ENCODE measurements at regions not wholly inside any gene's neighbourhood (a gene's known extent, or its start where the extent isn't known, plus 50 kb on each side); places are given as distances from the start of the nearest gene placed in this dataset.

GRCh38 chr2:239697399-239698164 lies 296.8 kb upstream of the HDAC4 start:
- H3K27ac Mint-ChIP-seq (ENCODE audit: low read depth), result no peak overlapping the region
- DNase-seq (ENCODE audit: low spot score in 2 of 2) (no peak), ATAC-seq (replicated peaks; ENCODE audit: extremely low read depth, poor library complexity, severe bottlenecking) (no peak)
- no peaks in the 10 kb centered on the region for H3K36me3 Mint-ChIP-seq (ENCODE audit: insufficient read depth)
- H3K4me3 Mint-ChIP-seq, result no peak overlapping the region
- no peaks in the 10 kb centered on the region for H3K4me1 Mint-ChIP-seq
- peaks cover 6% of the 10 kb centered on the region for H3K27me3 Mint-ChIP-seq
- no peaks in the 10 kb centered on the region for H3K9me3 Mint-ChIP-seq

- Mint-ChIP-seq H3K27me3 (no peaks in the 10 kb centered on the region), H3K27ac (ENCODE audit: low read depth) (no peak overlapping the region), H3K36me3 (ENCODE audit: insufficient read depth) (no peaks in the 10 kb centered on the region), H3K4me1 (no peaks in the 10 kb centered on the region), H3K9me3 (no peaks in the 10 kb centered on the region), H3K4me3 (no peak overlapping the region)
- ATAC-seq (replicated peaks; ENCODE audit: extremely low read depth, poor library complexity, severe bottlenecking) (no peak), DNase-seq (ENCODE audit: low spot score in 2 of 2) (no peak)
Observed at GRCh38 chr2:239696559-239697207, 295.9 kb upstream of the HDAC4 start.

- Mint-ChIP-seq H3K4me1 (no peaks in the 10 kb centered on the region), H3K27me3 (no peaks in the 10 kb centered on the region), H3K27ac (ENCODE audit: low read depth) (no peak overlapping the region), H3K4me3 (no peak overlapping the region), H3K36me3 (ENCODE audit: insufficient read depth) (no peaks in the 10 kb centered on the region), H3K9me3 (no peaks in the 10 kb centered on the region)
- ATAC-seq (replicated peaks; ENCODE audit: extremely low read depth, poor library complexity, severe bottlenecking) (no peak), DNase-seq (ENCODE audit: low spot score in 2 of 2) (no peak)
Observed at GRCh38 chr2:239695728-239696240, 295.0 kb upstream of the HDAC4 start.

GRCh38 chr2:239695106-239695727 lies 294.4 kb upstream of the HDAC4 start:
- no peaks in the 10 kb centered on the region for H3K4me1 Mint-ChIP-seq
- no peaks in the 10 kb centered on the region for H3K9me3 Mint-ChIP-seq
- H3K27me3 Mint-ChIP-seq, result no peaks in the 10 kb centered on the region
- DNase-seq (ENCODE audit: low spot score in 2 of 2), result no peak
- no peak overlapping the region for H3K4me3 Mint-ChIP-seq
- ATAC-seq (replicated peaks; ENCODE audit: extremely low read depth, poor library complexity, severe bottlenecking), result no peak
- H3K27ac Mint-ChIP-seq (ENCODE audit: low read depth), result no peak overlapping the region
- no peaks in the 10 kb centered on the region for H3K36me3 Mint-ChIP-seq (ENCODE audit: insufficient read depth)

GRCh38 chr2:239694487-239694886 lies 293.7 kb upstream of the HDAC4 start:
- no peaks in the 10 kb centered on the region for H3K36me3 Mint-ChIP-seq (ENCODE audit: insufficient read depth)
- H3K27me3 Mint-ChIP-seq, result peaks cover 3% of the 10 kb centered on the region
- DNase-seq (ENCODE audit: low spot score in 2 of 2) (no peak), ATAC-seq (replicated peaks; ENCODE audit: extremely low read depth, poor library complexity, severe bottlenecking) (no peak)
- H3K9me3 Mint-ChIP-seq, result no peaks in the 10 kb centered on the region
- H3K4me3 Mint-ChIP-seq, result no peak overlapping the region
- no peak overlapping the region for H3K27ac Mint-ChIP-seq (ENCODE audit: low read depth)
- H3K4me1 Mint-ChIP-seq, result no peaks in the 10 kb centered on the region

GRCh38 chr2:239693761-239694415 lies 293.1 kb upstream of the HDAC4 start:
- Mint-ChIP-seq H3K27me3 (peaks cover 9% of the 10 kb centered on the region), H3K36me3 (ENCODE audit: insufficient read depth) (no peaks in the 10 kb centered on the region), H3K27ac (ENCODE audit: low read depth) (no peak overlapping the region), H3K4me1 (no peaks in the 10 kb centered on the region), H3K9me3 (no peaks in the 10 kb centered on the region), H3K4me3 (no peak overlapping the region)
- no peak for ATAC-seq (replicated peaks; ENCODE audit: extremely low read depth, poor library complexity, severe bottlenecking)
- DNase-seq (ENCODE audit: low spot score in 2 of 2), result no peak

GRCh38 chr2:239693330-239693729 lies 292.5 kb upstream of the HDAC4 start:
- Mint-ChIP-seq H3K27me3 (peaks cover 14% of the 10 kb centered on the region), H3K36me3 (ENCODE audit: insufficient read depth) (no peaks in the 10 kb centered on the region), H3K27ac (ENCODE audit: low read depth) (no peak overlapping the region), H3K4me1 (no peaks in the 10 kb centered on the region), H3K9me3 (no peaks in the 10 kb centered on the region), H3K4me3 (no peak overlapping the region)
- ATAC-seq (replicated peaks; ENCODE audit: extremely low read depth, poor library complexity, severe bottlenecking) (no peak), DNase-seq (ENCODE audit: low spot score in 2 of 2) (no peak)

- ATAC-seq (replicated peaks; ENCODE audit: extremely low read depth, poor library complexity, severe bottlenecking), result no peak
- H3K9me3 Mint-ChIP-seq, result no peaks in the 10 kb centered on the region
Observed at GRCh38 chr2:239692919-239693318, 292.1 kb upstream of the HDAC4 start.

GRCh38 chr2:239692362-239692851 lies 291.6 kb upstream of the HDAC4 start:
- DNase-seq (ENCODE audit: low spot score in 2 of 2), result no peak
- H3K27me3 Mint-ChIP-seq, result peaks cover 23% of the 10 kb centered on the region
- no peaks in the 10 kb centered on the region for H3K4me1 Mint-ChIP-seq
- no peak overlapping the region for H3K27ac Mint-ChIP-seq (ENCODE audit: low read depth)
- no peak overlapping the region for H3K4me3 Mint-ChIP-seq
- H3K9me3 Mint-ChIP-seq, result no peaks in the 10 kb centered on the region
- ATAC-seq (replicated peaks; ENCODE audit: extremely low read depth, poor library complexity, severe bottlenecking), result no peak
- H3K36me3 Mint-ChIP-seq (ENCODE audit: insufficient read depth), result no peaks in the 10 kb centered on the region

More at GRCh38 chr2:239692919-239693318, 292.1 kb upstream of the HDAC4 start:
- Mint-ChIP-seq H3K36me3 (ENCODE audit: insufficient read depth) (no peaks in the 10 kb centered on the region), H3K27me3 (peaks cover 18% of the 10 kb centered on the region), H3K4me1 (no peaks in the 10 kb centered on the region), H3K4me3 (no peak overlapping the region), H3K27ac (ENCODE audit: low read depth) (no peak overlapping the region)
- no peak for DNase-seq (ENCODE audit: low spot score in 2 of 2)

GRCh38 chr2:239691720-239692119 lies 290.9 kb upstream of the HDAC4 start:
- Mint-ChIP-seq H3K9me3 (no peaks in the 10 kb centered on the region), H3K36me3 (ENCODE audit: insufficient read depth) (no peaks in the 10 kb centered on the region), H3K27me3 (peaks cover 25% of the 10 kb centered on the region), H3K4me1 (no peaks in the 10 kb centered on the region), H3K4me3 (no peak overlapping the region), H3K27ac (ENCODE audit: low read depth) (no peak overlapping the region)
- DNase-seq (ENCODE audit: low spot score in 2 of 2), result no peak
- ATAC-seq (replicated peaks; ENCODE audit: extremely low read depth, poor library complexity, severe bottlenecking), result no peak

- DNase-seq (ENCODE audit: low spot score in 2 of 2) (no peak), ATAC-seq (replicated peaks; ENCODE audit: extremely low read depth, poor library complexity, severe bottlenecking) (no peak)
- H3K27ac Mint-ChIP-seq (ENCODE audit: low read depth), result no peak overlapping the region
- H3K4me3 Mint-ChIP-seq, result no peak overlapping the region
- peaks cover 27% of the 10 kb centered on the region for H3K27me3 Mint-ChIP-seq
- no peaks in the 10 kb centered on the region for H3K36me3 Mint-ChIP-seq (ENCODE audit: insufficient read depth)
- no peaks in the 10 kb centered on the region for H3K9me3 Mint-ChIP-seq
- no peaks in the 10 kb centered on the region for H3K4me1 Mint-ChIP-seq
Observed at GRCh38 chr2:239690651-239691631, 290.1 kb upstream of the HDAC4 start.

All from central memory CD8-positive, alpha-beta T cell (primary cell).